K562 (cell line): ENCODE measurements at regions not wholly inside any gene's neighbourhood (a gene's known extent, or its start where the extent isn't known, plus 50 kb on each side); places are given as distances from the start of the nearest gene placed in this dataset.

ENCODE experiments used
- ATAC-seq: fragments of 200-7000 bp; cut with Tn5 transposase; 3 replicates; pipeline ENCODE4 v1.9.1; 2020; ENCODE audit warnings: moderate library complexity
- BruUV-seq: library from RNA; stranded (reverse); fragments of 400-500 nt; replicated peaks from 2 replicates; lab custom pipeline; 2021; lab: Mats Ljungman, UMichigan
- CTCF ChIA-PET: fragments of 300-600 bp; formaldehyde crosslinking; extraction: SDS; loops from one replicate; lab custom pipeline; 2021; ENCODE audit warnings: low intra/inter-chr PET ratio; lab: Yijun Ruan, JAX
- POLR2A ChIA-PET: fragments of 300-600, 350-650 bp; sonication (Branson Sonifier 250); formaldehyde crosslinking; extraction: SDS; loops from one replicate; lab custom pipeline; 2021; ENCODE audit warnings: antibody characterized with exemption, inconsistent platforms; lab: Yijun Ruan, JAX
- DNase-seq, 4 experiments: peaks; one replicate each; pipeline versions ENCODE4 v3.0.0 to v3.0.0-alpha.2; 2011 to 2018; ENCODE audit warnings: low spot score in 3 of 4, mixed read lengths in 3 of 4; ENCODE audit errors: extremely low read depth in 1 of 4
- FAIRE-seq: peaks from 2 replicates; lab custom pipeline; 2011; peaks lifted over from hg19 to GRCh38; lab: Jason Lieb, UNC
- H2AFZ ChIP-seq: 2 replicates; pipeline ENCODE4 v1.6.0; 2011; ENCODE audit warnings: low read depth, low read length, control low read depth, inconsistent platforms
- H3K27ac ChIP-seq: fragments of 200-600 bp; 3 replicates; pipeline ENCODE4 v1.8.0; 2011; ENCODE audit warnings: low read depth, mild to moderate bottlenecking, control low read depth, inconsistent platforms, low read length, moderate library complexity, mixed read lengths; ENCODE audit errors: extremely low read depth
- H3K27me3 ChIP-seq, 2 experiments: fragments of 300-600 bp in 1 of 2; 2 replicates in 1 of 2; 3 replicates in 1 of 2; pipeline versions ENCODE4 v1.6.0 to v1.8.0; 2011; ENCODE audit warnings: inconsistent platforms in 2 of 2, low read length in 2 of 2, mild to moderate bottlenecking in 1 of 2, mixed read lengths in 1 of 2, moderate library complexity in 1 of 2; ENCODE audit not compliant: control insufficient read depth in 2 of 2, insufficient read depth in 2 of 2
- H3K36me3 ChIP-seq: fragments of 300-600 bp; 3 replicates; pipeline ENCODE4 v1.8.0; 2011; ENCODE audit warnings: mild to moderate bottlenecking, low read length, inconsistent platforms; ENCODE audit not compliant: control insufficient read depth, insufficient read depth
- H3K4me1 ChIP-seq, 2 experiments: fragments of 200-600 bp in 1 of 2; replicated peaks in 1 of 2; 2 replicates in 1 of 2; 3 replicates in 1 of 2; pipeline versions ENCODE4 v1.5.1 to v1.8.0; 2011; ENCODE audit warnings: inconsistent platforms in 2 of 2, low read length in 2 of 2, mild to moderate bottlenecking in 1 of 2, mixed read lengths in 1 of 2, moderate library complexity in 1 of 2; ENCODE audit not compliant: control insufficient read depth in 2 of 2, insufficient read depth in 2 of 2
- H3K4me2 ChIP-seq: 2 replicates; pipeline ENCODE4 v1.6.1; 2011; ENCODE audit warnings: low read length, control low read depth, inconsistent platforms, mixed read lengths; ENCODE audit not compliant: insufficient read depth
- H3K4me3 ChIP-seq: fragments of 200-600 bp; sonication (generic), shearing (Covaris generic); 2 replicates; pipeline ENCODE4 v1.5.1; 2016; ENCODE audit warnings: control low read depth, inconsistent platforms
- H3K79me2 ChIP-seq: fragments of 200-600 bp; 3 replicates; pipeline ENCODE4 v1.8.0; 2011; ENCODE audit warnings: low read length, inconsistent platforms; ENCODE audit not compliant: control insufficient read depth, insufficient read depth
- H3K9ac ChIP-seq, 2 experiments: 2 replicates each; pipeline versions ENCODE4 v1.6.0 to v1.6.1; 2011; ENCODE audit warnings: low read depth in 2 of 2, low read length in 2 of 2, control low read depth in 1 of 2, inconsistent platforms in 1 of 2, mild to moderate bottlenecking in 1 of 2, mixed read lengths in 1 of 2; ENCODE audit not compliant: insufficient read depth in 1 of 2
- H3K9me1 ChIP-seq: one replicate; pipeline ENCODE4 v1.6.0; 2011; ENCODE audit warnings: inconsistent platforms, mild to moderate bottlenecking, low read length, moderate library complexity; ENCODE audit not compliant: control insufficient read depth, insufficient read depth
- H3K9me3 ChIP-seq: replicated peaks from 2 replicates; pipeline ENCODE4 v1.5.1; 2011; ENCODE audit warnings: low read depth, low read length, inconsistent platforms; ENCODE audit not compliant: control insufficient read depth, insufficient read depth
- H4K20me1 ChIP-seq: replicated peaks from 2 replicates; pipeline ENCODE4 v1.6.1; 2011; ENCODE audit warnings: low read length, inconsistent platforms, mixed read lengths; ENCODE audit not compliant: control insufficient read depth, insufficient read depth
- BCOR ChIP-seq: fragments of 450-650 bp; IDR thresholded peaks from 2 replicates; pipeline ENCODE4 v1.6.1; 2016
- BHLHE40 ChIP-seq: IDR thresholded peaks from 2 replicates; pipeline ENCODE4 v1.6.1; 2011; ENCODE audit warnings: low read length, improper control_type of control experiment
- BRD4 ChIP-seq: fragments of 200-600 bp; sonication (generic); IDR thresholded peaks from 2 replicates; pipeline ENCODE4 v1.6.1; 2017; ENCODE audit warnings: inconsistent platforms
- DLX4 ChIP-seq: fragments of 250-450 bp; sonication (Bioruptor Pico); IDR thresholded peaks from 2 replicates; pipeline ENCODE4 v1.6.1; 2021; ENCODE audit warnings: mild to moderate bottlenecking
- ILF3 ChIP-seq: fragments of 450-650 bp; IDR thresholded peaks from 2 replicates; pipeline ENCODE4 v1.6.1; 2018; ENCODE audit warnings: antibody characterized with exemption, mild to moderate bottlenecking, moderate library complexity, borderline replicate concordance
- MYNN ChIP-seq, 2 experiments: sonication (generic); formaldehyde crosslinking in 1 of 2; IDR thresholded peaks; 2 replicates each; pipeline versions ENCODE4 v1.5.0 to v1.6.1; 2016 to 2020; ENCODE audit warnings: antibody characterized with exemption in 1 of 2, missing genetic modification reagents in 1 of 2
- NR2C1 ChIP-seq, 2 experiments: fragments of 450-650 bp; IDR thresholded peaks; 2 replicates each; pipeline ENCODE4 v1.6.1; 2017; ENCODE audit warnings: mild to moderate bottlenecking in 2 of 2, antibody characterized with exemption in 1 of 2, inconsistent platforms in 1 of 2, missing compliant biosample characterization in 1 of 2, missing genetic modification characterization in 1 of 2
- NR3C1 ChIP-seq: sonication (generic); formaldehyde crosslinking; IDR thresholded peaks from 2 replicates; pipeline ENCODE4 v1.8.1; 2022; ENCODE audit warnings: missing genetic modification reagents
- PCBP2 ChIP-seq: fragments of 200-400 bp; formaldehyde crosslinking; IDR thresholded peaks from 2 replicates; pipeline ENCODE4 v1.6.1; 2018; ENCODE audit warnings: low read length, low read depth, mild to moderate bottlenecking, moderate library complexity; ENCODE audit not compliant: poor library complexity, severe bottlenecking
- POLR2A ChIP-seq: fragments of 450-650 bp; conservative IDR thresholded peaks from 2 replicates; pipeline ENCODE4 v1.6.1; 2016
- RCOR1 ChIP-seq, 2 experiments: IDR thresholded peaks; 2 replicates each; pipeline ENCODE4 v1.6.1; 2012; ENCODE audit warnings: low read depth in 2 of 2, low read length in 2 of 2, borderline replicate concordance in 1 of 2, improper control_type of control experiment in 1 of 2
- SMARCE1 ChIP-seq: fragments of 450-650 bp; IDR thresholded peaks from 2 replicates; pipeline ENCODE4 v1.7.1; 2016; ENCODE audit warnings: mild to moderate bottlenecking
- SPI1 ChIP-seq: IDR thresholded peaks from 2 replicates; pipeline ENCODE4 v1.6.1; 2011; ENCODE audit warnings: low read depth, low read length, control low read depth, borderline replicate concordance
- TCF7 ChIP-seq: sonication (generic); IDR thresholded peaks from 2 replicates; pipeline ENCODE4 v1.6.1; 2016; ENCODE audit warnings: antibody characterized with exemption, borderline replicate concordance
- ZBTB43 ChIP-seq: sonication (generic); formaldehyde crosslinking; IDR thresholded peaks from 2 replicates; pipeline ENCODE4 v1.8.0; 2023; ENCODE audit warnings: mild to moderate bottlenecking, missing genetic modification reagents
- ZNF3 ChIP-seq: fragments of 250-450 bp; sonication (Bioruptor Pico); IDR thresholded peaks from 2 replicates; pipeline ENCODE4 v1.5.0; 2021; ENCODE audit warnings: mild to moderate bottlenecking, moderate library complexity
- ZNF324 ChIP-seq: fragments of 250-450 bp; sonication (Bioruptor Pico); IDR thresholded peaks from 2 replicates; pipeline ENCODE4 v1.4.0; 2020; ENCODE audit warnings: mild to moderate bottlenecking
- ZNF561 ChIP-seq: fragments of 450-650 bp; formaldehyde crosslinking; conservative IDR thresholded peaks from 2 replicates; pipeline ENCODE4 v1.4.0; 2020; ENCODE audit warnings: mild to moderate bottlenecking, moderate library complexity
- ZNF668 ChIP-seq: fragments of 250-450 bp; sonication (Bioruptor Pico); IDR thresholded peaks from 2 replicates; pipeline ENCODE4 v1.8.0; 2022; ENCODE audit warnings: mild to moderate bottlenecking, inconsistent platforms
- WGBS: fragments of 100-300 bp; shearing (Covaris generic); methylation state at CpG from one replicate; pipeline ENCODE4 v1.1.6; 2016; ENCODE audit warnings: low coverage, mixed read lengths; ENCODE audit not compliant: insufficient coverage; ENCODE audit errors: missing lambda C conversion rate; 5-methylcytosine and 5-hydroxymethylcytosine counted together
- in situ Hi-C: fragments of 300-500 bp; cut with MboI; formaldehyde crosslinking; loops from 4 replicates; pipeline ENCODE4 v1.15.0; 2018; ENCODE audit warnings: inconsistent platforms, mixed read lengths
- intact Hi-C: fragments of 100-400 bp; cut with micrococcal nuclease; formaldehyde crosslinking; loops from 2 replicates; pipeline ENCODE4 v1.14.2; 2022

- Histone ChIP-seq H3K9me1 (no peaks in the 10 kb centered on the region), H3K9ac (no peak overlapping the region), H4K20me1 (no peaks in the 10 kb centered on the region), H3K27ac (no peak overlapping the region), H3K4me2 (no peak overlapping the region), H3K79me2 (no peaks in the 10 kb centered on the region), H3K9me3 (no peaks in the 10 kb centered on the region), H3K27me3 (no peaks in the 10 kb centered on the region), H3K4me1 (no peaks in the 10 kb centered on the region), H2AFZ (no peak overlapping the region), H3K36me3 (no peaks in the 10 kb centered on the region), H3K4me3 (no peak overlapping the region)
- ATAC-seq (no peak), FAIRE-seq (no peak), DNase-seq (no peak)
- in situ Hi-C loops = no loop called here
- no TSS peak for BruUV-seq
- CTCF ChIA-PET = no interaction called here
- POLR2A ChIA-PET = no interaction called here
- intact Hi-C loops = no loop called here
- TF ChIP-seq NR2C1 (IDR thresholded peaks at IDR 0.05) (no peak), NR2C1 (tag; IDR thresholded peaks at IDR 0.05) (no peak), NR3C1 (CRISPR knock-in tag) (no peak), POLR2A (no peak), BCOR (no peak), ZNF324 (CRISPR knock-in tag) (no peak), SPI1 (no peak), SMARCE1 (no peak)
- WGBS = 0% methylated on average over 1 of the region's 1 CpG
Measured at GRCh38 chr5:107017616-107018015, 653.1 kb downstream of the EFNA5 start.

- no TSS peak for BruUV-seq
- H3K9me1 ChIP-seq = no peaks in the 10 kb centered on the region
- H3K9me3 ChIP-seq = no peaks in the 10 kb centered on the region
- intact Hi-C loops (no loop called here), in situ Hi-C loops (no loop called here)
- ChIA-PET CTCF (no interaction called here), POLR2A (no interaction called here)
- no peak overlapping the region for H3K9ac ChIP-seq
- no peaks in the 10 kb centered on the region for H4K20me1 ChIP-seq
- 0% methylated on average over 10 of the region's 10 CpGs for WGBS
- H3K27me3 ChIP-seq = no peaks in the 10 kb centered on the region
- no peak overlapping the region for H3K4me3 ChIP-seq
- DNase-seq (no peak), FAIRE-seq (no peak), ATAC-seq (no peak)
- H3K4me1 ChIP-seq = no peaks in the 10 kb centered on the region
- no peak overlapping the region for H2AFZ ChIP-seq
- no peak overlapping the region for H3K4me2 ChIP-seq
- no peak overlapping the region for H3K27ac ChIP-seq
- H3K79me2 ChIP-seq = no peaks in the 10 kb centered on the region
- no peaks in the 10 kb centered on the region for H3K36me3 ChIP-seq
- TF ChIP-seq RCOR1 (IDR thresholded peaks at IDR 0.05; ENCODE audit: borderline replicate concordance in 1 of 2, low read depth in 2 of 2, low read length in 2 of 2) = no peak
- no peak for TF ChIP-seq ZNF668 (CRISPR knock-in tag)
- TF ChIP-seq BRD4 = no peak
- no peak for TF ChIP-seq DLX4 (CRISPR knock-in tag)
- TF ChIP-seq ZNF3 (CRISPR knock-in tag) = no peak
- no peak for TF ChIP-seq ZNF324 (CRISPR knock-in tag)
- no peak for TF ChIP-seq ZNF561 (CRISPR knock-in tag)
- TF ChIP-seq TCF7 = no peak
- no peak for TF ChIP-seq ZBTB43 (CRISPR knock-in tag)
- no peak for TF ChIP-seq PCBP2
- no peak for TF ChIP-seq ILF3
- no peak for TF ChIP-seq MYNN (IDR thresholded peaks at IDR 0.05)
- TF ChIP-seq MYNN (CRISPR knock-in tag; IDR thresholded peaks at IDR 0.05) = no peak
- no peak for TF ChIP-seq BHLHE40
Measured at GRCh38 chr5:107012371-107012770, 658.4 kb downstream of the EFNA5 start.
